HG02943 (cell line): ENCODE measurements at regions not wholly inside any gene's neighbourhood (a gene's known extent, or its start where the extent isn't known, plus 50 kb on each side); places are given as distances from the start of the nearest gene placed in this dataset.

ENCODE experiments used
- ATAC-seq: cut with Tn5 transposase; IDR thresholded peaks from one replicate; pipeline ENCODE4 v1.9.1; 2021; ENCODE audit warnings: mild to moderate bottlenecking, low read depth, moderate library complexity; ENCODE audit not compliant: unreplicated experiment

GRCh38 chr11:128271401-128271800 is 316.0 kb downstream of the ETS1 start:
- ATAC-seq, result no peak

- no peak for ATAC-seq
These were observed 317.9 kb downstream of the ETS1 start for GRCh38 chr11:128269466-128269865.

- ATAC-seq, result no peak
These were observed 320.5 kb downstream of the ETS1 start for GRCh38 chr11:128266893-128267292.

GRCh38 chr11:128262463-128263345 is 324.7 kb downstream of the ETS1 start:
- ATAC-seq, result no peak

- ATAC-seq, result no peak
These were observed 326.3 kb downstream of the ETS1 start for GRCh38 chr11:128261011-128261421.

- ATAC-seq, result no peak
These were observed 327.0 kb downstream of the ETS1 start for GRCh38 chr11:128260398-128260797.

GRCh38 chr11:128259816-128260215 is 327.5 kb downstream of the ETS1 start:
- no peak for ATAC-seq

GRCh38 chr11:128254941-128255340 is 332.4 kb downstream of the ETS1 start:
- ATAC-seq, result no peak

- no peak for ATAC-seq
These were observed 336.2 kb downstream of the ETS1 start for GRCh38 chr11:128251140-128251539.

GRCh38 chr11:128250482-128250881 is 336.9 kb downstream of the ETS1 start:
- ATAC-seq, result no peak

- no peak for ATAC-seq
These were observed 340.4 kb downstream of the ETS1 start for GRCh38 chr11:128246810-128247594.

GRCh38 chr11:128246364-128246801 is 341.0 kb downstream of the ETS1 start:
- ATAC-seq, result no peak

GRCh38 chr11:128244871-128245270 is 342.5 kb downstream of the ETS1 start:
- no peak for ATAC-seq

GRCh38 chr11:128242451-128242850 is 344.9 kb downstream of the ETS1 start:
- no peak for ATAC-seq

GRCh38 chr11:128240546-128240945 is 346.8 kb downstream of the ETS1 start:
- no peak for ATAC-seq

- no peak for ATAC-seq
These were observed 348.1 kb downstream of the ETS1 start for GRCh38 chr11:128239306-128239705.

- ATAC-seq, result no peak
These were observed 348.7 kb downstream of the ETS1 start for GRCh38 chr11:128238521-128239265.

GRCh38 chr11:128236506-128237498 is 350.6 kb downstream of the ETS1 start:
- ATAC-seq, result no peak

GRCh38 chr11:128235958-128236357 is 351.4 kb downstream of the ETS1 start:
- no peak for ATAC-seq

GRCh38 chr11:128235426-128235825 is 351.9 kb downstream of the ETS1 start:
- no peak for ATAC-seq
